ENCODE measurements at regions not wholly inside any gene's neighbourhood (a gene's known extent, or its start where the extent isn't known, plus 50 kb on each side); places are given as distances from the start of the nearest gene placed in this dataset.
"Not testable (repeated sequence)": the region's sequence is repeated elsewhere in the genome, so short reads cannot be mapped to it uniquely, and the experiment has no call there.

GRCh38 chr7:131047651-131048304, 279.9 kb upstream of the MKLN1 start:
- ATAC-seq, result no peak
- DNase-seq, result no peak

- ATAC-seq (no peak), DNase-seq (no peak)
These were observed 276.4 kb upstream of the MKLN1 start for GRCh38 chr7:131051304-131051703.

GRCh38 chr7:131052285-131052904, 275.3 kb upstream of the MKLN1 start:
- ATAC-seq, result no peak
- DNase-seq, result no peak

GRCh38 chr7:131056007-131056406, 271.7 kb upstream of the MKLN1 start:
- ATAC-seq (no peak), DNase-seq (no peak)

GRCh38 chr7:131057015-131057793, 270.5 kb upstream of the MKLN1 start:
- DNase-seq (no peak), ATAC-seq (peak; percentile 30)

GRCh38 chr7:131057794-131058070, 269.9 kb upstream of the MKLN1 start:
- peak; percentile 89 for ATAC-seq

GRCh38 chr7:131058561-131059288, 269.0 kb upstream of the MKLN1 start:
- ATAC-seq, DNase-seq: not testable (repeated sequence)

More at GRCh38 chr7:131057794-131058070, 269.9 kb upstream of the MKLN1 start:
- no peak for DNase-seq

GRCh38 chr7:131059401-131059800, 268.3 kb upstream of the MKLN1 start:
- DNase-seq, ATAC-seq: not testable (repeated sequence)

- ATAC-seq, result no peak
These were observed 266.5 kb upstream of the MKLN1 start for GRCh38 chr7:131061158-131061557.

GRCh38 chr7:131061818-131062217, 265.9 kb upstream of the MKLN1 start:
- no peak for ATAC-seq
- no peak for DNase-seq

More at GRCh38 chr7:131061158-131061557, 266.5 kb upstream of the MKLN1 start:
- no peak for DNase-seq

- ATAC-seq (no peak), DNase-seq (no peak)
These were observed 261.0 kb upstream of the MKLN1 start for GRCh38 chr7:131066635-131067034.

- DNase-seq (no peak), ATAC-seq (no peak)
These were observed 260.5 kb upstream of the MKLN1 start for GRCh38 chr7:131067220-131067619.

- DNase-seq (no peak), ATAC-seq (no peak)
These were observed 259.1 kb upstream of the MKLN1 start for GRCh38 chr7:131068604-131069021.

GRCh38 chr7:131071786-131072504, 255.7 kb upstream of the MKLN1 start:
- ATAC-seq, result no peak
- DNase-seq, result no peak

- peak; percentile 12 for ATAC-seq
- DNase-seq, result no peak
These were observed 255.1 kb upstream of the MKLN1 start for GRCh38 chr7:131072505-131073091.

- no peak for ATAC-seq
- DNase-seq, result no peak
These were observed 253.6 kb upstream of the MKLN1 start for GRCh38 chr7:131074043-131074442.

- no peak for ATAC-seq
- no peak for DNase-seq
These were observed 253.1 kb upstream of the MKLN1 start for GRCh38 chr7:131074585-131074984.

GRCh38 chr7:131075406-131075805, 252.3 kb upstream of the MKLN1 start:
- ATAC-seq (no peak), DNase-seq (no peak)

GRCh38 chr7:131076032-131076431, 251.6 kb upstream of the MKLN1 start:
- DNase-seq, result no peak
- ATAC-seq, result peak; percentile 55

GRCh38 chr7:131076711-131077181, 250.9 kb upstream of the MKLN1 start:
- ATAC-seq, result no peak
- DNase-seq, result no peak

- DNase-seq (no peak), ATAC-seq (no peak)
These were observed 249.9 kb upstream of the MKLN1 start for GRCh38 chr7:131077735-131078134.

All from stimulated activated naive CD8-positive, alpha-beta T cell treated with anti-CD3 and anti-CD28 coated beads, Interleukin-15, Interleukin-2, amounts not matched to agents 100 U/mL and 50 U/mL, for 24 hours (primary cell).